NCI-H187 (cell line): ENCODE measurements at regions not wholly inside any gene's neighbourhood (a gene's known extent, or its start where the extent isn't known, plus 50 kb on each side); places are given as distances from the start of the nearest gene placed in this dataset.
"Not testable (repeated sequence)": the region's sequence is repeated elsewhere in the genome, so short reads cannot be mapped to it uniquely, and the experiment has no call there.

ENCODE experiments used
- DNase-seq, 2 experiments: peaks; one replicate each; lab custom pipeline; 2025; lab: John Stamatoyannopoulos, UW

DNA sequence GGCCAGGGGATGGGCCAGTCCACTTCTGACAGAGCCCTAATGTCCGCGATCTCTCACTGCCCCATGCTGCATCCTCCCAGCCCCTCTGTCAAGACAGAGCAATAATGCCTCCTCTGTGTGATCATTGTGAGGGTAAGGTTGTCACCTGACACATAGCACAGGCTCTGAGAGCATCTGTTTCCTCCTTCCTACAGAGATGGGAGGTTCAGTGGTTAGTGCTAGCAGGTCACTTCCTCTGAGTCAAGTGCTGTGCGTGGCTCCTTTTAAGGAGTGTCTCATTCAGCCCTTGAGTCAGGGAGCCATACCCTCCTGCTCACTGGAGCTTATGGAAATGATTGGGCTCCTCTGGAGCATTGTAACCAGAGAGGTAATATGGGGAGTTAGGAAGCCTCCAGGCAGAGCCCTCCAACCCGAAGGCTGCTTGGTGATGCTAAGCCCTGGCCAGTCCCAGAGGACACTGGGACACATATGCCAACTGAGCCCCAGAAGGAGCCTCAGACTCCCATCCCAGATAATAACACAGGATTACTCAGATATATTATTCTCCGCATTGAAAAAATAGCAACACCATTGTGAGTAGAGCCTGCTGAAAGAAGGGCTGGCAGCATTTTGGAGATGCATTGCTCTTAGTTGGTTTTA, 189.0 kb downstream of the GALNT1 start:
- DNase-seq = no peak

DNA sequence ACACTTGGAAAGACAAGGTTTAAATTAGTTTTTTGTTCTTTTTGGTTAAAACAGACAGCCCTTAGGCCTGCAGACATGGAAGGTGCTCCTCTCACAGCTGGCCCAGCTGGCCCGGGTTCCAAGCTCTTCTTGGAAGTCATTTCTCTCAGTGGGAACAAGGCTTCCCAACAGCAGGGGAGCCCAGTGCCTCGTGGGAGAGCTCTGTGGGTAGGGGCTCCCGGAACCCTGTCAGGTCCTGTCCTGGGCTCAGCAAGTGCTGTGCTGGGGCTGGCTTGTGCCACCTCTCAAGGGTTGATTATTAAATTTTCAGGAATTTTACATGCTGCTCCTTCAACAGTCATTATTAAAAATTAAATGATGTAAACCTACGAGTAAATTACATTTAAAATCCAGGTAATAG, 189.6 kb downstream of the GALNT1 start:
- no peak for DNase-seq

DNA sequence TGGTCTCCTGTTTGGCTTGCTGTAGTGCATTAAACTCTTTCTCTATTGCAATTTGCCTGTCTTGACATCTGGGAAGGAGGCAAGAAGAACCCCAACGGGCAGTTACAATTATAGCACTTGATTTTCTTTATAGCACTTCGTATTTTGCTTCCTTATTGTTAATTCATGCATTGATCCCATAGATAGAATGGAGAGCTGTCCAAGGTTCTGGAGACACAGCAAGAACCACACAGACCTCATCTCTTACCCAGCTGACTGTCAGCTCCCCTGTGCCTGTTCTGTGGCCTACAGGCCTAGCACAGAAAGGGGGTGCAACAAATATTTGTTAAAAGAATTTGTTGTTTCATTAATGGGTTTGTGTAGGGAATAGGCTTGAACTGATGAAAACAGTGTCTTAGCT, 194.3 kb downstream of the GALNT1 start:
- no peak for DNase-seq

DNA sequence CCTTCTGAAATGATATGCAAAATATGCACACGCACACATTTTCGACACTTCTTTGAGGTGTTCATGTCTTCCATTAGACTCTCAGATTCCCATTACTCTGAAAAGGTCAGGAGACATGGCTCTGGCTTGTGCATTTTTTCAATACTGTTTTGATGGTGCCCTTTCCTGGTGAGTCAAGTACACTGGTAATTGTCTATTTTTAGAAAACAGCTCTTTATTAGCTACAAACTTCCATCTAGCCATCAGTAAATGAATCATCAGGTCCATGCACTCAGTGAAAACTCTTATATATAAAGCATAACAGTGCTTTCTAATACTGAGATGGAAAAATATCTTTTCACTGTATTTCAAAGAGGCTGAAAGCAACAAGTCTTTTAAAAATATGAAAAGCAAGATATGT, 194.9 kb downstream of the GALNT1 start:
- no peak for DNase-seq

DNA sequence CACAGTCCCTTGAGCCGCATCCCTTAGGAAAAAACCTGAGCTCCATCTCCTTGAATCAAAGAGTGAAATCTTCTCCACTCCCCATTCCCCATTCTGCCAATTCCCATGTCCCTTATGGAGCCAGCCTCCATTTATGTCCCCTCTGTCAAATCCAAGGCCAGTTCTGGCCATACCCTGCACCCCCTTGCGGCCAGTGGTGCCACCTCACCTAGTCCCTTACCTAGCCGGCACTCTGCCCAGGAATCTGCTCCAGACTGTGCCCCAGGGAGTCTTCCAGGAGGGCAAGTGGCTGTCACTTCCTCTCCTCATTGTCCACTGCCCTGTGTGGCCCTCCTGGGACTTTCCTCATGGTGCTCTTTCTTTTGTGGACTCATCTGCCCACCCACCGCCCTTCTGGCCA, 195.4 kb upstream of the RMP24 start:
- DNase-seq = no peak

DNA sequence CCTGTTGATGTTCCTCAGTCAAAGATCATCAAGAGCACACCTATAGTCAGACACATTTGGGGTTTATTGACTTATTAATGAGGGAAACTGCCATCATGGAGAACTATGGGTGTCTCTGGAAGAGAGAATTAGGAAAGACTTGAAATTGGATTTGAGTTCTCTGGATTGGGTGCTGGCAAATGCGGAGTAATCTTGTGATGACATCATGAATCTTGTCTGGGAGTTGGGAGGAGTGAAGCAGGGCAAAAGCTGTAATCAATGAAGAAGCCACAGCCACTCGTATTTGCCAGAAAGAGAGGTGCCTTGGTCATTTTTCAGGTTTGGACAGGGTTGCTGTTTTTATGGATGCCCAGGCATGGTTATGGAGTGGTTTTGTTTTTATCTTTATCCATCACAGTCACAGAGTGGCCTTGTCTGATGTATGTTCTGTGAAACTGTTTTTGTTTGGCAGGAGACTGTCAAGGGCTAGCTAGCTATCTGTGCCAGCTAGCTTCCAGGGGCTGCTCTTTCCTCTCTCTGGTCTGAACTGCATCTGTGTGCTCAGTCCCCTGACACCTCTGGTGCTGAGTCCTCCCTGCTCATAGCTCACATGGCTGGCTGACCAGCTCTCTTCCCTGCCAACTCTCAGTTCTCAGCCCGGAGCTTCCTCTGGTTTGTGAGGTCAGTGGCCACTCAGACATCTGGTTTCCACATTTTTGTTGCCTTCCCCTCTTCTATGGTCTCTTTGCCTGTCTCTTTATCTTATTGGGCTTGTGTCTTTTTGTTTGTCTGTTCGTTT, 193.4 kb upstream of the RMP24 start:
- DNase-seq = no peak

DNA sequence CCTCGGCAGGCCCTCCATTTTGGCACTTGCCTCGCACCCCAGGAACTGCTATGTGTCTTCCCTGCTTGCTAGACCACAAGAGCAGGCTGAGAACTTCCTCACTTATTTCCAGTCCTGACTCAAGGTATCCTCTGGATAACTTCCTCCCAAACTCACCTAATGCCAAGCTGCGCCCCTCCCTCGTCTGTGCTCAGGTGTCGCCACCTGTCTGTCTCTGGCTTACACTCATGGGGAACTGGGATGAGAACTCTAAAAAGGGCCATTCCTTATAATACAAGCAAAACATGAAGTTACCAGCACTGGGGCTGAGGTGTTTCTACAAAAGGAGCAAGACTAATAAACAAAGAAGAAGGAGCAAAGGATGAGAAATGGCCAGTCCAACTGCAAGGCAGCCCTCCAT, 191.5 kb upstream of the RMP24 start:
- no peak for DNase-seq

DNA sequence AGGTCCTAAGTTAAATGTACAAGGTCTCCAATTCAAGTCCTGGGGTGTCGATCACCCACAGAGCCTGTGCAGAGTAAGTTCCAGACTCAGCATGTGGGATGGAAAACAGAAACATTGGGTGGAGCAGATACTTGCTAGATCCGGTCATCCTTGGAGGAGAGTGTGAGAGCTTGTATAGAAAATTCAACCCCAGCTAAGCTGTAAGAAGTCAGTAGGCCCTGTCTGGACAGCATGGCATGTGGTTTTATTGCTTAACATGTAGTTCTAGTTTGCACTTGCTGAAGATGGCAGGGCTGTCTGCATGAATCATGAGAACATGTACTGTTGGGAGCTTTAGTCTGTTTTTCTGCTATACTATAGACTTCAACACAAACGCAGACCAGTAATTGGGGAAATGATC, 189.6 kb upstream of the RMP24 start:
- no peak for DNase-seq

DNA sequence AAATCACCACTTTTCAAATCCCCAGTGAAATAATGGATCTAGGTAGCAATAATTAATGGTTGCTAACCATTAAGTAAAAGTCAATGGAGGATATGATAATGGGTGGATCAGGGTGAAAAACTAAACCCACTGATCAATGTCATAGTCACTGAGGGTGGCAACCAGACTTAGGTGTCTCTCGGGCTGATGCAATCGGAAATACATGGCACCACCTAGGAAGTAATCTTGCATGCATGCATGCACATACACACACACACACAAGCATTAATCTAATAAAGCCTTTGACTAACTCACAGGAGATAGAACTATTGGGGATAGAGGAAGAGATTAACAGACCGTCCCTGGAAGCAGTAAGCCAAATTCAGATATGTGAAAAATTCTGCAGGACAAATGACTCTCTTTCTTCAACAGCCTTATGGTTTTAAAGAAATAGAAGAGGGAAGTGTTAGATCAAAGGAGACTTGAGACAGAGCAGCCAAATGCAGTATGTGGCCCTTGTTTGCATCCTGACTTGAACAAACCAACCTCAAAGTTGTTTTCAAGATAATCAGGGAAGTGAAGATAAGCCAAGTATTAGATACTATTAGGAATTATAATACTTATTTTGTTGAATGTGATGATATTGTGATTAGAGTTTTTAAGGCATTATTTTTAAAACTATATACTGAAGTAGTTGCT, 186.0 kb upstream of the RMP24 start:
- DNase-seq = no peak

DNA sequence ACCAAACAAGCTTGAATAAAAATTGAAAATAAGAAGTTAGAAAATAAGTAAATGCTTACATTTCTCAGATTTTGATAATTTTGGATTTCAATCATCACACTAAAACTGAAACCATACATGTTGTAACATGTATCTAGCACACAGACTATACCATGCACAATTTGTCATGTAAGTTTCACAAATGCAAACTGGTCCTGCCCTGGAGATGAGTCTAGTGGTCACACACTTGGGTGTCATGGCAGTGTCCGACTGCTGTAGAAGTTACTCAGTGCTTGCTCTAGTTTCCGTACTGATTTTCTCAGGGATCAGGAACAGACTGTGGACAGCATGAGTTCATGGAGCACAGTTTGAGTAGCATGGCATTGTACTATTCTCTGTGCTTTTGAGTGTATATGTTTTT, 182.9 kb upstream of the RMP24 start:
- DNase-seq = no peak

DNA sequence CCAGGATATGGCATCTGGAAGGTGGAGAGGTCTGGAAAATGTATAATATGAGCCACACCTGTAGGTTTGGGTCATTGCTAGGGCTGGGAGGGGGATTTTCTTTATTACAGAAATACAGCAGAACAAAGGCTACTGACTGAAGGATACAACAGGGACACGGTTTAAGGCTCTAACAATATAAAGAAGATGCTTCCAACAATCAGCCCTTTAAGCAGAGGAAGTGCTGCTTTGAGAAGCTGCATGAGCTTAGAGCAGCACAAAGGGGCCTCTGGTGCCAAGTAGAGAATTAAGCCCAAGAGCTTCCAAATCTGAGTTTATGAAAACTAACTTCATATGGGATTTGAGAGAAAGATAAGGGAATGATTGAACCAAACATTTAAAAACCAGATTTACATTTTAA, 174.5 kb upstream of the RMP24 start:
- DNase-seq = no peak

DNA sequence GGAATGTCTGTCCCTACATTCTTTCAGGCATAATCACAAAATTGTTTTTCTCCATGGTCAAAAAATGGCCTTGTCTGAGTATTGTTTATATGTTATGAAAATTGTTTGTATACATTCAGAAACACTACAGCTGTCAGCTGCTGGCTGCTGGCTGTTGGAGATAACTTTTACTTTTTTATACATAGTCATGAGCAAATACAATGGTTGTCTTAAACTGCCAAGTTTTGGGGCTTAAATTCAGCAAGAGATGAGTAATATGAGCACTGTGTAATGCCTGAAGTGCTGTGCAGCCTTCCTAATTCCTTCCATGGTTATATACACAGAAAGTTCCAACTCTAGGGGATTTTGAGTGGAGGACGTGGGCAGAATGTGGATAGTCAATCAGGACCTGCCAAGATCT, 168.9 kb upstream of the RMP24 start:
- no peak for DNase-seq

DNA sequence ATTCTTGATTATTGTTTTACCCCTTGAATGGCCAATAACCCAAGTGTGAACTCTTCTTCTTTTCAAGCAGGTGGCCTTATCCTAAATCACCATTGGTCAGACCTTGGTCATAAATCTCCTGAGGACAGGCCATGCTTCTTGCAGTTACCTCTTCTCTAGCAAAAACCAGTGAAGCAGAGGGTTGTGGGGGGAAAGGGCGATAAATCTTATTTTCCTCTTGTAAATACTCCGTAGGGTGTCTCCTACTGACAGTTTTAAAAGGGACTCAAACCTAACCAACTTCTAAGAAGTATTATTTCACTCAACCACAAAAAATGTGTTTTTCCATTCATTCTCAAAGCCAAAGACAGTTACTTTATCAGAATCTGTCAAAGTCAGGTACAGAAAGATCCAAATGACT, 168.1 kb upstream of the RMP24 start:
- DNase-seq = no peak

DNA sequence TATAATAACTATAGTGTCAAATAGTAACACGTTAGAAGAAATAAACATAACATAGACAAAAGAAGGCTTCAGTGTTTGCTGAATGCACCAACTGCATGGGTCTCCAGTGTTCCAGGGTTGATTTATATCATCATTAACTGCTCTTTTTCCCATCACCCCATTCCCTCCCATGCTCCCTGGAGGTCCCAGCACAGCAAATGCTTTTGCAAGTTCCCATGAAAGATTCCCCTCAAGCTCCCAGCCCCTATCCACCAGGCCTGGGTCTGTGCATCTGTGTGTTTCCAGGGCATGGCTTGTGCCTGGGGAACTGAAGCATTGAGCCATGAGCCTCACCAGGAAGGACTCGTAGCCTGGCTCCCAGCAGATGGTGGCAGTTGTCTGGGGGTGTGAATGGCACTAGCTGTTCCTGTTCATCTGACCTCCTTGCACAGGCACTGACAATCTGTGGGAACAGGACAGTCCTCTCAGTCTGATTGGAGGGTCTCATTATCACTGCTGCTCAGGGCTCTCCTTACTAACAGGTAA, 164.6 kb upstream of the RMP24 start:
- no peak for DNase-seq

DNA sequence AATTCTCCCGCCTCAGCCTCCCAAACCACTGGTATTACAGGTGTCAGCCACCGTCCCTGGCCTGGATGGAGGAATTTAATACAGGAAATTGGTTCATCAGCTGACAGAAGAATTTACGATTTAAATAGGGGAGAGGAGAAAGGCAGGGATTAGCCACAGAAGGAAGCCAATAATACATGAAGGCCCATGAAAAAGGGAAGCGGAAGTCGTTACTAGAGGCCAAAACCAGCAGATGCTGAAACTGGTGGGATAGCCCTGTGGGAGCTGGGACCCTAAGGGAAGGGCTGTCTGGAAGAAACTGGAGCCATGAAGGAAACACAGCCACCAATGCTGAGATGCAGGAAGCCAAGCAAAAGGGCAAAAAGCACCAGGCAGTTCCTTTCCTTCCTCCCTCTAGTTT, 163.7 kb upstream of the RMP24 start:
- DNase-seq = no peak

DNA sequence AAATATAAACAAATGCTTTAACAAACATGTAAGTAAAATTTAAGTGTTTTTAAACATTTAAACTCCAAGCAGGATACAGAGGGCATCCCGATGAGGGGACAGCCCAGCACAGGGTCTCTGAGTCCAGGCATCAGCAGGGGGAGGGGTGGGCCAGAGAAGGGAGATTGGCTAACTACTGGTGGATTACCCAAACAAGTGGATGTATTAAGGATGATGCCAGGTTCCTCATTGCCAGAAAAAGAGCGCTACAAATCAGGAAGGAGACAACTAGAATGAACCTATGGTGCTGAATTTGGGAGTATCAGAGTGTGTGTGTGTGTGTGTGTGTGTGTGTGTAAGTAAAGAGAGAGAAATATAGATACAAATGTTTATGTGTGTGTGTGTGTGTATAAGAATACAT, 162.0 kb upstream of the RMP24 start:
- DNase-seq = no peak

DNA sequence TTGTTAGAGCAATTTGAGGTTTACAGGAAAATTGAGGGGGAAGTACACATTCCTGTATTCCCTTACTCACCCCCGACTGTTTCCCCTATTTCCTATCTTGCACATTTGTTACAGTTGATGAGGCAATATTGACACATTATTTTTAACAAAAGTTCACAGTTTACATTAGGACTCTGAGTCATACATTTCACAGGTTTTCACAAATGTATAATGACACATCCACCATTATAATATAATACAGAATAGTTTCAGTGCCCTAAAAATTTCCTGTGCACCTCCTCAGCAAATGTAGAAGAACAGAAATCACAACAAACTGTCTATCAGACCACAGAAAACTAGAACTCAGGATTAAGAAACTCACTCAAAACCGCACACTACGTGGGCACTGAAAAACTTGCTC, 160.6 kb upstream of the RMP24 start:
- DNase-seq = no peak

DNA sequence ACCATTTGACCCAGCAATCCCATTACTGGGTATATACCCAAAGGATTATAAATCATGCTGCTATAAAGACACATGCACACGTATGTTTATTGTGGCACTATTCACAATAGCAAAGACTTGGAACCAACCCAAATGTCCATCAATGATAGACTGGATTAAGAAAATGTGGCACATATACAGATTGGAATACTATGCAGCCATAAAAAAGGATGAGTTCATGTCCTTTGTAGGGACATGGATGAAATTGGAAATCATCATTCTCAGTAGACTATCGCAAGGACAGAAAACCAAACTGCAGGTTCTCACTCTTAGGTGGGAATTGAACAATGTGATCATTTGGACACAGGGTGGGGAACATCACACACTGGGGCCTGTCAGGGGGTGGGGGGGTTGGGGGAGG, 157.5 kb upstream of the RMP24 start:
- not testable (repeated sequence) for DNase-seq

DNA sequence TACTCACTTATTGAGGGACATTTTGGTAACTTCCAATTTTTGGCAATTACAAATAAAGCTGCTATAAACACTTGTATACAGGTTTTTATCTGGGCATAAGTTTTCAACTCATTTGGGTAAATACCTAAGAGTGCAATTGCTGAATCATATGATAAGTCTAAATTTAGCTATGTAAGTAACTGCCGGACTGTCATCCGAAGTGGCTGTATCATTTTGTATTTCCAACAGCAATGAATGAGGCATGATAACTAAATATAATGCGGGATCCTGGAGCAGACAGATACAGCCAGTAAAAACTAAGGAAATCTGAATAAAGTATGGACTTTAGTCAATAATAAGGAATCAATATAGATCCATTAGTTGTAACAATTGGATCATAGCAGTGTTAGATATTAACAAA, 156.5 kb upstream of the RMP24 start:
- DNase-seq = no peak

DNA sequence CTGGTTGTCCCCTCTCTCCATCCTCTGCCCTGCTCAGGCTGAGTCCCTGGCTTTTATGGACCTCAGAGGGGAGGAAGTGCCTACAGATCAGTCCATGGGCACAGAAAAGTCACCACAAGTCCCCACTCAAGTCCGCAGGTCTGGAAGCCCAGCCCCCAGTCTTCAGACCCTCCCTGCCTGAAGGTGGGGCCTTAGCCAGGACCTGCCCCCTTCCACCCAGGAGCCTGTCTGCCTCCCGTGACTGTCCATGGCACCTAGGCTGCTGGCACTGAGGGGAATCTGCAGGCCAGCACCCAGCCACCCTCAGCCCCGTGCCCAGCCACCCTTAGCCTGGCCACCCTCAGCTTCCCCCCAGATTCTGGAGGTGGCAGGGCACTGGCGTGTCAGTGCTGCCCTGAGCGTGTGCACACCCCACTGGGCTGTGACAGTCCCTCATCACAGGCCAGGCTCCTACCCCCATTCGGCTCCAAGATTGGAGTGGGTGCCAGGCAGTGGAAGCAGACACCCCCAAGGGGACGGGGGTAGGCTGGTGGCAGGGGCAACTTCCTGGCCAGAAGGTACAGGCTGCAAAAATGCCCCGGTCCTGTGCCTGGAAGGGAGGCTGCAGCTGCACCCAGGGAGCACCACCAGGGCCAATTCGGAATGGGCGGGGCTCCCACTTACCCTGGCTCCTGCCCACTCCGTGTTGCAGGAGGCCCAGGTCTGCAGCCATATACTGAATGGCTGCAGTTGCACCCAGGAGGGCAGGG, 154.7 kb upstream of the RMP24 start:
- DNase-seq = no peak

DNA sequence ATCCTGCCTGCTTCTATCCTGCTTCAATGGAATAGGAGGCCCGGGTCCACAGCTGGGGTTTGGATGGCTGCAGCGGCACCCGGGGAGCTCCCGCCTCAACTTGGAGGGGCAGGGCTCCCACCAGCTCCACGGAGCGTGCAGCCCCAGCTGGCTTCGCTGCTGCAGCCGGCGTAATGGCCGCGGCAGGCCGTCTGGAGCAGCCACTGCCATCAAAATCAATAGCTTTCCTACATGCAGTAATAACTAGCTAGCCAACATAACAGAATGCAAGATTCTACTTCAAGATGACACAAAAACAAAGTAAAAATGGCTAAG, 154.2 kb upstream of the RMP24 start:
- DNase-seq = no peak

DNA sequence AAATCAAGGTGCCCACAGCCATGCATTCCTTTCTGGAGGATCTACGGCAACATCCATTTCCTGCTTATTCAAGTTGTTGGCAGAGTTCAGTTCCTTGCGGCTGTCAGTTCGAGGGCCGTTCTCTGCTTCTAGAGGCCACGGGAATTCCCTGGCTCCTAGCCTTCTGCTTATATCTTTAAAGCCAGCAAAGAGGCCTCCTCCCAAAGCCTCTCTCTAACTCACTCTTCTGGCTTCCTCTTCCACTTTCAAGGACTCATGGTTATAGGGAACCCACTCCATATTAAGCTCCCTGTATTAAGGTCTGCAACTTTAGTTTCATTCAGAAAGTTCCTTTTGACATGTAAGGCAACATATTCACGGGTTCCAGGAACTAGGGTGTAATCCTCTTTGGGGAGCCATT, 150.1 kb upstream of the RMP24 start:
- DNase-seq = no peak

DNA sequence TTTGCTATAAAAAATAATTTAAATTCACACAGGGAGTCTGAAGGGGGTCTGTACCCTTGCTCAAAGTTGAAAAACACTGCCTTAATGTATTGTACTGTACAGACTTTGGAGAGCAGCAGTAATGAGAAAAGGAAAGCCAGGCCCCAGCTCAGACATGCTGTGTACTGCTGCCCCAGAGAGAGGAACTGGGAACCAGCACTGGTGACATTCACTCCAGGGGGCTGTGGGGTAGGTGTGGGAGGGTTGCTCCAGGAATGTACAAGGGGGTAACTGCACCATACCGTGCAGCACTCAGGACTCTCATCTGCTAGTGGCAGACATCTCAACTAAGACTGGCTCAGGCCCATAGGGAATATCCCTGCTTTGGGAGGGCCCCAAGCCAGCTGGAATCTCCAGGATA, 146.0 kb upstream of the RMP24 start:
- DNase-seq = no peak
